ENCODE measurements at regions not wholly inside any gene's neighbourhood (a gene's known extent, or its start where the extent isn't known, plus 50 kb on each side); places are given as distances from the start of the nearest gene placed in this dataset.

DNA sequence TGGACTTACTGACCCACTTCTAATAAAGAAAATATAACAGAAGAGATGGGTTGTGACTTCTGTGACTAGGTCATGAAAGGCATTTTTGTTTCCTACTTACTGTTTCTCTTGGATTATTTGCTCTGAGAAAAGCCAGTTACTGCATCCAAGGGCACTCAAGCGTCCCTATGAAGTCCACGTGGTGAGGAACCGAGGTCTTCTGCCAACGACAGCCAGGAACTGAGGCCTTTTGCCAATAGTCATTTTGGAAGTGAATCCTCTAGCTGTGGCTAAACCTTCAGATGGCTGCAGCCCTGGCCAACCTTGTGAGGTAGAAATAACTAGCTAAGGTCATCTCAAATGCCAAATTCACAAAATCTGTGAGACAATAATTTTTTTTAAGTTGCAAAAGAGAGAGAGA lies 449.8 kb upstream of the RGPD4 start:
- ChIA-PET POLR2A (interaction anchor here (0.9 kb wide), 1 partner anchor 11 kb away, joined by 3 read pairs; no protein-coding TSS in a partner anchor), CTCF (ENCODE audit: low intra/inter-chr PET ratio) (no interaction called here)
- no peaks in the 10 kb centered on the region for H3K4me1 ChIP-seq (replicated peaks in 1 of 2; ENCODE audit: control insufficient read depth in 2 of 2, insufficient read depth in 2 of 2, low read length in 2 of 2)
- no peak overlapping the region for H2AFZ ChIP-seq (ENCODE audit: low read depth, low read length)
- no peak for TF ChIP-seq ZBTB17 (CRISPR knock-in tag; IDR thresholded peaks at IDR 0.05)
- TF ChIP-seq ESRRB (CRISPR knock-in tag; IDR thresholded peaks at IDR 0.05; ENCODE audit: borderline replicate concordance), result no peak
- TF ChIP-seq MXI1 (IDR thresholded peaks at IDR 0.05; ENCODE audit: low read depth, low read length), result no peak
- no peak for TF ChIP-seq BACH1 (tag; IDR thresholded peaks at IDR 0.05)
- TF ChIP-seq, protein P1, sequence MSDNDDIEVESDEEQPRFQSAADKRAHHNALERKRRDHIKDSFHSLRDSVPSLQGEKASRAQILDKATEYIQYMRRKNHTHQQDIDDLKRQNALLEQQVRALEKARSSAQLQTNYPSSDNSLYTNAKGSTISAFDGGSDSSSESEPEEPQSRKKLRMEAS (CRISPR knock-in tag; IDR thresholded peaks at IDR 0.05), result no peak
- no peak for TF ChIP-seq FOXA3 (CRISPR knock-in tag; conservative IDR thresholded peaks at IDR 0.05 in 1 of 2, IDR thresholded peaks at IDR 0.05 in 1 of 2)
- no peak for TF ChIP-seq CREB1 (IDR thresholded peaks at IDR 0.05)
- no peak for TF ChIP-seq CREB1 (CRISPR knock-in tag; IDR thresholded peaks at IDR 0.05)
- TF ChIP-seq LARP7 (IDR thresholded peaks at IDR 0.05), result no peak
- in situ Hi-C loops (cut with MboI), result no loop called here
- no peaks in the 10 kb centered on the region for H3K27me3 ChIP-seq (ENCODE audit: control insufficient read depth in 2 of 2, insufficient read depth in 2 of 2, low read length in 2 of 2)
- intact Hi-C loops (cut with micrococcal nuclease), result no loop called here
- no peak overlapping the region for H3K4me2 ChIP-seq (ENCODE audit: insufficient read depth, low read length)
- no peak overlapping the region for H3K27ac ChIP-seq (ENCODE audit: extremely low read depth, low read depth, low read length)
- ATAC-seq (no peak), DNase-seq (ENCODE audit: extremely low read depth in 1 of 4, low spot score in 3 of 4) (no peak), FAIRE-seq (no peak)
- H3K79me2 ChIP-seq (ENCODE audit: control insufficient read depth, insufficient read depth, low read length), result no peaks in the 10 kb centered on the region
- no TSS peak for BruUV-seq (replicated peaks)
- H3K4me3 ChIP-seq, result no peak overlapping the region
- no peak overlapping the region for H3K9ac ChIP-seq (ENCODE audit: insufficient read depth in 1 of 2, low read depth in 2 of 2, low read length in 2 of 2)
- no peaks in the 10 kb centered on the region for H3K9me3 ChIP-seq (replicated peaks; ENCODE audit: control insufficient read depth, insufficient read depth, low read depth, low read length)
- WGBS (ENCODE audit: insufficient coverage, low coverage, missing lambda C conversion rate), result 0% methylated on average over 4 of the region's 4 CpGs
- no peaks in the 10 kb centered on the region for H3K9me1 ChIP-seq (ENCODE audit: control insufficient read depth, insufficient read depth, low read length)
- no peaks in the 10 kb centered on the region for H4K20me1 ChIP-seq (replicated peaks; ENCODE audit: control insufficient read depth, insufficient read depth, low read length)
- H3K36me3 ChIP-seq (ENCODE audit: control insufficient read depth, insufficient read depth, low read length), result no peaks in the 10 kb centered on the region

Measured in K562 (cell line).